Activated CD8-positive, alpha-beta memory T cell treated with anti-CD3 and anti-CD28 coated beads, Interleukin-2, amount 50 U/mL, for 24 hours (primary cell): ENCODE measurements at regions not wholly inside any gene's neighbourhood (a gene's known extent, or its start where the extent isn't known, plus 50 kb on each side); places are given as distances from the start of the nearest gene placed in this dataset.

Source experiments
- DNase-seq: peaks from one replicate; pipeline ENCODE4 v3.0.0-alpha.2; 2020; ENCODE audit errors: extremely low read depth

- no peak for DNase-seq
Observed at GRCh38 chr3:7793786-7794185, 707.8 kb upstream of the LMCD1 start.

DNA sequence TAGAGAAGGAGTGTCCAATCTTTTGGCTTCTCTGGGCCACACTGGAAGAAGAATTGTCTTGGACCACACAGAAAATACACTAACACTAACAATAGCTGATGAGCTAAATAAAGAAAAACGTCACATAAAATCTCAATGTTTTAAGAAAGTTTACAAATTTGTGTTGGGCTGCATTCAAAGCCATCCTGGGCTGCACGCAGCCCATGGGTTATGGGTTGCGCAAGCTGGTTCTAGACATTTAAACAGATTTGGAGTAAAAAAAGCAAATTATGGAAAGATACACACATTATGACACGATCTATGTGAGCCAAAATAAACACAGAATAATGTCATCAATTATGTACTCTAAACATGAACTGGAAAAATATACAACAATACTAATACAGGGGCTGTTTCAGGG is 703.3 kb upstream of the LMCD1 start:
- DNase-seq, result no peak

DNA sequence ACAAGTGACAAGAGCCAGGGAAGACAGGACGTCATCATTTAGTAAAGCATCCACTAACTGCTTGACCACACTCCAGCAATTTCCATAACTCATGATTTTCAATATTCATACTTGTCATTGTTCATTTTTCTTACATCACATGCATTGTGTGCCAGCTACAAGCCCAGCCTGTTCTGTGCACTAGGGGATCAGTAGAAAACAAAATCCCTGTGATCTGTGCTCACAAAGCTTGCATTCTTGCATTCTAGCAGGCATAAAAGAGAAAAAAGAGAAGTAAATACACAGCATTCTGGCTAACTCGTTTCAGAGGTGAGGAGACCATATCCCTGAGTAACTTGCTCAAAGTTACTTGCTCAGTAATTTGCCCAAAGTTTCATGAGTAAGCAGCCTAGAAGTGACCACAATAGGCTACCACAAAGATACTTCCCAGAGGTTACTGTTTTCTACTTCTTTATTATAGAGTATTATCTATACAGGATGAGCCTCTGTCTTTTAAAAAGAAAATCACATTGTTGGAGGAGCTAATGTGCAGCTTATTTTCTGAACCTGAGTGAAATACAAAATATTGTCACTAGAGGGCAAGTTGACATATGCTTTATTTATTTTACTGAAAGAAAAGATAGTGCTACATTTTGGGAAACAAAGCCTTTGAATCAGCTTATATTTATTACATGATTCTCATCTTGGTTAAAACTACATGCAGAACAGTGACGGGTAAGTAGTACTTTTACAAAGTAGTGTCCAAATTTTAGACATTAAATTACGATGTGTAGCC is 701.4 kb upstream of the LMCD1 start:
- DNase-seq, result no peak

GRCh38 chr3:7812490-7812889 is 689.1 kb upstream of the LMCD1 start:
- no peak for DNase-seq

GRCh38 chr3:7813365-7813764 is 688.3 kb upstream of the LMCD1 start:
- no peak for DNase-seq

DNA sequence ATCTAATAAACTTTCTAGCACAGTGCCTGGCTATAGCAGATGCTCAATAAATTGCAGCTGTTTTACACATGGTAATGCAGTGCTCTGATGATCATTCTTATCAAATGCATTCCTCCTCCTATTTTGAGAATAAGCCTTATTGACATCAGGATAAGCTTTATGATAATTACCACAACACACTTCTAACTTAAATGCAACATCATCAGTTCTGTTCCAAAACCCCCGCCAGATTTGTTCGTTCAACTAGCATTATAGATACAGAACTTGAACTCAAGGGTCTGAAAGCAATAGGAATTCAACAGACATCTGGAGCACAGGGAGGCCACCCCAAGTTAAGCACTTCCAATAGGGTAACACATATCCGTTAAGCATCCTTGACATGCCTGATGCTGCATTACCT is 684.4 kb upstream of the LMCD1 start:
- DNase-seq, result no peak

GRCh38 chr3:7820969-7821368 is 680.7 kb upstream of the LMCD1 start:
- DNase-seq, result no peak

GRCh38 chr3:7821858-7822257 is 679.8 kb upstream of the LMCD1 start:
- no peak for DNase-seq

DNA sequence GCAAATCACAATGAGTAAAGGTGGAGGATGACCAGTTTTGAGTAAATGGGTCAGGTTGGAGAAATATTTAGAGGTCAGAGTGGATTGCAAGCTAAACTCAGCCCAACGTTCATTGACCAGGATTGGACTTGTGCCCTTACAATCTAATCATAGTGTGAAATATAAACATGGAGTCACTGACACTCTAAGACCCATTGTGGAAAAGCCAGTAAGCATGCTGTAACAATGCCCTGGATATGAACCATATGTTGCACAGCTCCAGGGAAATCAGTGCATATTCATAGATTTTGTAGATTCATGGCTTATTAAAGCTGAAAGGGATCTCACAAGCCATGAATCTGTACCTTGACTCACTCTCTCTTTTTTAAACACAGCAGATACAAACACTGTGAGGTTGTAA is 660.2 kb upstream of the LMCD1 start:
- no peak for DNase-seq

GRCh38 chr3:7843441-7843840 is 658.2 kb upstream of the LMCD1 start:
- DNase-seq, result no peak

DNA sequence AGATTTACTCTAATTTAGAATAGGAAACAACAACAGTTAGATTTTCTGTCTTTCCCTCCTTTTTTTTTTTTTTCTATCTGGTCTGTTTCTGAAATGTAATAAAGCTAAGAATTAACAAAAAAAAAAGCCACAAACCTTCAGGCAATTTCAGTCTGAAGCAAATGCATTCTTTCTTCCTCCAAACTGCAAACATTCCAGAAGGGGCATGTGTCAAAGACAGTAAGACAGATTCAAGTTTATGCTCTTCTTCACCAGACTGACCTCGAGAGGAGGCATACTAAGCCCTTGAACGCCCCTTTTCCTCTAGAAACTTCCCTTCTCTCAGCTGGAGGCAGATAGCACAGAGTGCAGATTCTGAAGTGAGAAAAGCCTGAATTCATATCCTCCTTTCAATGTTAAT is 654.6 kb upstream of the LMCD1 start:
- no peak for DNase-seq

GRCh38 chr3:7847521-7847920 is 654.1 kb upstream of the LMCD1 start:
- DNase-seq, result no peak

DNA sequence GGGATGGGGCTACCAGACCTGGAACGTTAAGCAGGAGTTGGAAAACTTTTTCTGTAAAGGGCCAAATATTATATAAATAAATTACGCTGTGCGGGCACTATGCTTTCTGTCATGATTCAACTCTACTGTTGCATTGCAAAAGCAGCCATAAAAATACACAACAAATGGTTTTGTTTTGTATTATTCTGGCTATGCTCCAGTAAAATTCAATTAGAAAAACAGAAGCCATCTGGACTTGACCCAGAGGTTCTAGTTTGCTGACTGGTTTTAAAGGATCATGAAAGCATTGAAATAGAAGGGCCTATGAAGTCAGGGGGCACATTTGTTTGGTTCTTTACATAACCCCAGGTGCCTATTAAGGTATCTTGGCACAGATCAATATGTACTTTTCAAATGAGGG is 647.4 kb upstream of the LMCD1 start:
- DNase-seq, result no peak

GRCh38 chr3:7854721-7855120 is 646.9 kb upstream of the LMCD1 start:
- no peak for DNase-seq

- DNase-seq, result no peak
Observed at GRCh38 chr3:7865611-7866010, 636.0 kb upstream of the LMCD1 start.

DNA sequence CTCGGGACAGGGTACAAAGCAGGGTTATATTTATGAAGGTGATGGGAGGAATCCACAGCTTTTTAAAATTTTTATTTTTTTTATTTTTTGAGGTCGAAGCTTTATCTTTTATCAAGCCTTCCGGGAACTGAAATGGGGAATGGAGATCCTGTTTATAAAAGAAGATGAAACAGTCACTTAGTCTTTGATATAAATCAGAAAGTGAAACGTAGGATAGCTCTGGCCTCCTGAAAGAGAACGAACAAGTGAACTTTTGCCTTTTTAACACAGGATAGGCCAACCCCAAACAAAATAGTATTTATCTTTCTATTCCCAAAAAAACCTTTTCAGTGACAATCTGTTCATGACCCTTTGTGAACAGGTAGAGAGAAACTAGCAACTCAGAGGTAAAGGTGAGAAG is 634.0 kb upstream of the LMCD1 start:
- DNase-seq, result no peak

- DNase-seq, result no peak
Observed at GRCh38 chr3:7871003-7871560, 630.5 kb upstream of the LMCD1 start.

DNA sequence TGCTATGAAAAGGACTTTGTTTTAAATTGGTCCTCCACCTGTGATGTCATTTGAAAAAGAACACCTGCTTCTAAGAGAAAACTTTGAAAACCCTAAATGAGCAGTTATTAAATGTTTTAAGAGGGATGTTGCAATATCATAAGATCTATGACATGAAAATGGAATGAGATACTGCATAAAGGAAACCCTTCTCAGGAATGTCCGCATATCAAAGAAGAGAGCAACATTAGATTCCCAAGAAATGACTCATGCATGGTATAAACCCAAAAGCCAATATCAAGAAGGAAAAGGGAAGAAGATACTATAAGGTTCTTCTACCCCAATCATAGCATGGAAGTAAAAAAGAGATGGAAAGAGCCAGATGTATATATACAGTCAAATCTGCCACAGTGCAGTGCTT is 627.5 kb upstream of the LMCD1 start:
- DNase-seq, result no peak

DNA sequence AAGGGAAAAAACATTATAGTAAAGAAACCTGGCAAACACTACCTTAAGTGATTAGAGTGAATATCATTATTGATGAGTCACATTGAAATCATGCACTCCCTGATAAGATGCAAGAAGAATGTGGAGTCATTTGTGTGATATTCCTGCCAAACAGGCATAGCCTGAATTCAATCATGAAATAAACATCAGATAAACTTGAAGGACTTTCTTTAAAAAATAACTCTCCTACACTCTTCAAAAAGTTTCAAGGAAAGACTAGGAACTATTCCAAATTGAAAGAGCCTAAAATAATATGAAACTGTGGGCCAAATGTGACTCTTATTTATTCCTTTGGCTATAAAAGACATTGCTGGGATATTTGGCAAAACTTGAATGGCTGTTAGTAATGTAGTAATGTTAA is 625.7 kb upstream of the LMCD1 start:
- DNase-seq, result no peak

DNA sequence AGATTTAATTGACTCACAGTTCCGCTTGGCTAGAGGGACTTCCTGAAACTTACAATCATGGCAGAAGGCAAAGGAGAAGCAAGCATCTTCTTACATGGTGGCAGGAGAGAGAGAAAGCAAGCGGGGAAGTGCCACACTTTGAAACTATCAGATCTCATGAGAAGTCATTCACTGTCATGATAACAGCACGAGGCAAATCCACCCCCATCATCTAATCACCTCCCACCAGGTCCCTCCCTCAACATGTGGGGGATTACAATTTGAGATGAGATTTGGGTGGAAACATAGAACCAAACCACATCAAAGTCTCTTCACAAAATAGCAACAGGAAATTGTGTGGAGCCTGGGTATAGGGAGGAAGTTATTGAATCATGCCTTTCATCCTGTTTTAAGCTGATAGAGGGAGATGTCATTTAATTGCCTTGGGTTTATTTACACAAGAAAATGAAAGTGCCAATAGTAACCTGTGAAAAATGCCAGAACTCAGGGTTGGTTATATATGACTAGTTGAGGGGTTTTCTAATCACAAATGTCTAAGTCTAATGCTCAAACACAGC is 624.8 kb upstream of the LMCD1 start:
- no peak for DNase-seq

GRCh38 chr3:7877312-7877711 is 624.3 kb upstream of the LMCD1 start:
- DNase-seq, result no peak

- no peak for DNase-seq
Observed at GRCh38 chr3:7879572-7879971, 622.1 kb upstream of the LMCD1 start.

DNA sequence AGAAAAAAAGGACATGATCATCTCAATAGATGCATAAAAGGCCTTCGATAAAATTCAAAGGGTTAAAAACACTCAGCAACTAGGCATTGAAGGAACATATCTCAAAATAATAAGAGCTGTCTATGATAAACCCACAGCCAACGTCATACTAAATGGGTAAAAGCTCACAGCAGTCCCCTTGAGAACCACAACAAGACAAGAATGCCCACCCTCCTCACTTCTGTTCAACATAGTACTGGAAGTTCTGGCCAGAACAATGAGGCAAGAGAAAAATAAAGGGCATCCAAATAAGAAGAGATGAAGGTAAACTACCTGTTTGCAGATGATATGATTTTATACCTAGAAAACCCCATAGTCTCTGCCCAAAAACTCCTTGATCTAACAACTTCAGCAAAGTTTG is 619.7 kb upstream of the LMCD1 start:
- no peak for DNase-seq

DNA sequence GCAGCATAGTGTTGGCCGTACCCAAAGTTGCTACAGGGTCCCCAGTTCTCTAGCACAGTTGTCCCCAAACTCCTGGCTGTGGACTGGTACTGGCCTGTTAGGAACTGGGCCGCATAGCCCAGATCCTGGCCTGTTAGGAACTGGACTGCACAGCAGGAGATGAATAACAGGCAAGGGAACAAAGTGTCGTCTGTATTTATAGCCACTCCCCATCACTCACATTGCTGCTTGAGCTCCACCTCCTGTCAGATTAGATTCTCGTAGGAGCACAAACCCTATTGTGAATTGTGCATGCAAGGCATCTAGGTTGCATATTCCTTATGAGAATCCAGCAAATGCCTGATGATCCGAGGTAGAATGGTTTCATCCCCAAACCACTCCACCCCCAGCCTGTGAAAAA is 604.0 kb upstream of the LMCD1 start:
- no peak for DNase-seq
